Middle frontal gyrus (tissue), 1 donor: ENCODE measurements at regions not wholly inside any gene's neighbourhood (a gene's known extent, or its start where the extent isn't known, plus 50 kb on each side); places are given as distances from the start of the nearest gene placed in this dataset.

Source experiments
- DNase-seq: peaks from one replicate; pipeline ENCODE4 v3.0.0-alpha.2; 2015; ENCODE audit warnings: low spot score; ENCODE audit errors: extremely low spot score

- no peak for DNase-seq
Observed at GRCh38 chr5:173719731-173720082, 103.3 kb upstream of the BOD1 start.

GRCh38 chr5:173720286-173720952, 104.0 kb upstream of the BOD1 start:
- no peak for DNase-seq

- DNase-seq: no peak
Observed at GRCh38 chr5:173720953-173721600, 104.6 kb upstream of the BOD1 start.

GRCh38 chr5:173721601-173722232, 105.3 kb upstream of the BOD1 start:
- DNase-seq: no peak

- DNase-seq: no peak
Observed at GRCh38 chr5:173726846-173727557, 110.6 kb upstream of the BOD1 start.

DNA sequence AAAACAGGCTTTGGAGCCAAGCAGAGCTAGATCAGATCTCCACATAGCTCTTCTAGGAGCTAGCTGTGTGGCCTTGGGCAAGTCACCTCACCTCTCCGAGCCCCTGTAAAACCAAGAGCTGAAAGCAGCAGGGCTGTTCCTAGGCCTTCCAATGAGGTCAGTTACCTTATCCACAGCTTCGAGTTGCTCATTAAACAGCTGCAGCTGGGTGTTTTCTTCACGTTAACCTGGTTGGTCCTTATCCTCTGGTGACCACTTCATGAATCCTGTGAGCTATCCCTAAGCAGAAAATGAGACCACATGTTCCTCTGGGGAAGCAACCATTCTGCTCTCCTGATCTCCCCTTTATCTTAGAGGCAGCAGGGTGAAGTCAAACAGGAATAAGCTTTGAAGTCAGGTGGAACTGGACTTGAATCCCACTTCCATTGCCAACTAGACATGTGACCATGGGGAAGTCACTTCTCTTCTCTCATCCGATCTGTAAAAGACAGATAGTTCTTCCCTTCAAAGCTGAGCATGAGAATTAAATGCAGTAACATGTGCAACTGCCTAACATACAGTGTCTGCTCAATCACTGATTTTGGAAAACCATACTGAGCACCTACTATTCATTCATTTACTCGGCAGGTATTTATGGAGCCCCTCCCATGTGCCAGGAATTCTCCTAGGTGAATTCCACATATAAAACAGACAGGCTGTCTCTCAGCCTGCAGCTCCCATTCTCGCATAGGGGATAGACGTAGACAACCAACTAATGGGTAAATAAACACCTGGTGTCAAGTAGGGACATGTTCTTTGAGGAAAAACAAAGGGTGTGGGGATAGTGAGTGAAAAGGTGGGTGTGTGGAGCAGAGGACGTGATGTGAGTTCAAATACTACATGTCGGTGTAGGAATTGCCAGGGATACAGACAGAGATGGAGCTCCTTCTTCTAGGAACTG, 111.7 kb upstream of the BOD1 start:
- no peak for DNase-seq

- no peak for DNase-seq
Observed at GRCh38 chr5:173729079-173729765, 112.8 kb upstream of the BOD1 start.

DNA sequence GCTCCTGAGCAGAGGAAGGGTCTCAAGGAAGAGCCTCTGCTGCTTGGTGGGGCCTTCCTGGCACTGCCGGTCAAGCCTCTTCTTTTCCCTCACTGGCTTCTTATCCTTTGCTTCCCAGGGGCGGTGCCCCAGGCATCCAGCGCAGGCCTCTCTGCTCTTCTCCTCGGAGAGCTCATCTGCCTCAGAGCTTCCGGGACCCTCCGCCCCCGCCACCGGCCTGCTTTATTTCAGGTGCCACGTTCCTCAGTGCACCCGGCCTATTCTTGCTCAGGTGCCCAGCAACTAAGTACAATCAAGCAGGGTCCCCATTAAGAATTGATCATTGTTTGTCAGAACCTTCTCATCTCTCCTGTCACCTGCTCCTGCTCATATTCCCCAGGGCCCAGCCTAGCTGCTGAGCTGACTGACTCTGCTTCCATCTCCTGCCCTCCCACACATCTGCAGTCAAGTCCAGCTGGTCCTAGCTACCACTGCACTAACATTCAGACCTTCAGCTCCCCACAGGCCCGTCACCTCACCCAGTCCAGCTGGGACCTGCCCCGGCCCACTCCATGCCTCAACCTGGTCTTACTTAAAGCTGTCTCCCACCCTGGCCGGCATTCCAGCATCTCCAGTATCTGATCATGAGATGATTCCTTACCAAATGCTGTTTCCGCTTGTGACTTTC, 114.3 kb upstream of the BOD1 start:
- no peak for DNase-seq

- no peak for DNase-seq
Observed at GRCh38 chr5:173733021-173733420, 116.6 kb upstream of the BOD1 start.

- DNase-seq: no peak
Observed at GRCh38 chr5:173733425-173733824, 117.0 kb upstream of the BOD1 start.

GRCh38 chr5:173733831-173734501, 117.5 kb upstream of the BOD1 start:
- no peak for DNase-seq

DNA sequence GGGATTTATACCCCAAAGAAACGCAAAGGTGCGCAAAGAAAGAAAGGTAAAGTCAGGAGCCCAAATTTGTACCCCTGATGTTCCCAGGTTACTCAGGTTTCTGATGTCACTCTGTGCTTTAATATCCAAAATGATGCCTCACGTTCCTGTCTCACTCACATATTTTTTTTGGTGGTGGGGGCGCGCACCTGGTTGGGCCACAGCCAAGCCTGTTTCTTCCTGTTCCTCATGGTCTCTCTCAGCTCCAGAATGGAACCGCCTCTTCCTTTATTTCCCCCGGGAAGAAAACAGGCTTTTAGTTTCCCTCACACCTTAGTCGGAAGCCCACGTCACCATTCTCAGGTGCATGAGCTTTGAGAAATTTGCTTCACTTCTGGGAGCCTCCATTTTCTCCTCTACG, 118.3 kb upstream of the BOD1 start:
- DNase-seq: no peak

GRCh38 chr5:173735184-173735583, 118.7 kb upstream of the BOD1 start:
- no peak for DNase-seq

DNA sequence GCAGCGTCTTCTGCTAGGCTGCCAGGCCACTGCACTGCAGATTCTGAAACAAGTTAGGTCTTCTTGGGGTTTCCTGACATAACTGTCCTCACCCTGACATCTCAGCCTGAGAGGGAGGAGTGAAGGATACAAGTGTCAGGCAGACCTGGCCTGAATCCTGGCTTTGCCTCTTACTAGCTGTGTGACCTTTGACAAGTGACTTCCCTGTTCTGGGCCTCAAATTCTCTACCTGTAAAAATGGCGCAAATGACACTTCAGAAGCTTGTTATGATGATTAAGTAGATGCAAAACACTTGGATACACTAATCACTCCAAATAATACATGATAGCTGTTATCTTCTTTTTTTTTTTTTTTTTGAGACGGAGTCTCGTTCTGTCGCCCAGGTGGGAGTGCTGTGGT, 119.2 kb upstream of the BOD1 start:
- DNase-seq: no peak

DNA sequence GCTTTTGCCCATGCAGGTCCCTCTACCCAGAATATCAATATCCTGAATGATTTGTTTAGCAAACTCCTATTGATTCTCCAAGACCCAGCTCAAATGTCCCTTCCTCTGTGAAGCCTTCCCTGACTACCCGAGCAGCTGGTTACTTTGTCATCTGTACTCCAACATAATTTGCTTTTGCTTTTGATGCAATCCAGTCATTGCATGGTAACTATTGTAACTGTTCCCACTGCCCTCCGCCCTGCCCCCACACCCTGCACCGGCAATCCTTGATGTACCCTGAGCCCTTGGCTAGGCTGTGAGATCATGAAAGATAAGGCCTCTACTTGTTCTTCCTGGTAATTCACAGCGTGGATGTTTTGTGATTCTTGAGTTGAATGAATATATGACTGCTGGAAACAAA, 119.9 kb upstream of the BOD1 start:
- no peak for DNase-seq

DNA sequence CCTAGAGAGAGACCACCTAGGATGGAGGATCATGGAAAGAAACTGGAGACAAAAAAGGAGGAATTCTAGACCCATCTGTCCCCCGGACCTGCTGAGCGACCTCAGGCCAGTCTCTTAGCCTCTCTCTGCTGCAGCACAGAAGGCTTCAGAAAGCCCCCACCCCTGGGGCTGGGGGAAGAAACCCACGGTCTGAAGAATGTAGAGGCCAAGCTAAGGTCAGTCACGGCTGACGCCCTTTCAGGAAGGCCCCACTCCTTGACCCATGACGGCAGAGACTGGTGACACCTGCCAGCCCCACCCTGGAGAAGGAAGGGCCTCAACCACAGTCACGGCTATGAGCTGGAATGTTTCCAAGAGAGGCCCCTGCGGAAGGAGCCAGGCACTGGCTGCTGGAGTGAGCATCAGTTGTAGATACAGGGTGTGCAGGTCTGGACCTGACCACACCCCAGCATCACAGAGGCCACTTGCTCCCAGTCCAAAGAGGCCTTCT, 120.5 kb upstream of the BOD1 start:
- DNase-seq: no peak

- DNase-seq: no peak
Observed at GRCh38 chr5:173739741-173740140, 123.3 kb upstream of the BOD1 start.

DNA sequence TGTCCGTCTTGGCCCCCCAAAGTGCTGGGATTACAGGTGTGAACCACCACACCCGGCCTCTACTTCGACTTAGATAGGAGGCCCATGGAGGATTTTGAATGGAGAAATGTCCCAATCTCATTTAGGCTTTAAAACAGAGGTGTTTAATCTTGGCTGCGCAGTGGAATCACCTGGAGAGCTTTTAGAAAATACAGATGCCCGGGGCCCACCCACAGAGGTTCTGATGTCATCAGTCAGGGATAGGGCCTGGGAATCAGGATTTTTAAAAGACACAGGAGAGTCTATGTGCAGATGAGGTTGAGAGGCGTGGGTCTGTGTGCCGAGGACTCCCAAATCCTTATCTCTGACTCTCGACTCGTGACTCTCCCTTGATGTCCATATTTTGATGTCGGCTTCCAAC, 124.0 kb upstream of the BOD1 start:
- no peak for DNase-seq

DNA sequence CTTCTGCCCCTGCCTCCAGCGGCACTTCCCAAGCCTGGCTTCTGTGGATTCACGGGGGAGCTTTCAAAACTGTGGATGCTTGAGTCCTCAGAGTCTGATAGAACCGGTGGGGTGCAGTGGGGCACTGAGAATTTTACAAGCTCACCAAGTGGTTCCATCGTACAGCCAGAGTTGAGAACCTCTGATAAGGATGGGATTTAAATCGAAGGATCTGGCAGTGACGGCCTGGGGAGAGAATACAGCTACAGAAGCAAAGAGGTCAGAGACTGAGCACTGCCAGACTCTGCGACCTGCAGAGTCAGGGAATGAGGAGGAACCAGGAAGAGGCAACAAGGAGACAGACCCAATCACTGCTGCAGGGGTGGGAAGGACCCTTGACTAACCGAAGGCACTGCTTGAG, 124.6 kb upstream of the BOD1 start:
- no peak for DNase-seq
